GM12878 (cell line): ENCODE measurements at regions not wholly inside any gene's neighbourhood (a gene's known extent, or its start where the extent isn't known, plus 50 kb on each side); places are given as distances from the start of the nearest gene placed in this dataset.

Experiments used
- ATAC-seq: fragments of 200-7000 bp; cut with Tn5 transposase; 3 replicates; pipeline ENCODE4 v1.9.1; 2020; ENCODE audit warnings: mild to moderate bottlenecking, moderate library complexity
- BruUV-seq: library from RNA; stranded (reverse); fragments of 400-500 nt; replicated peaks from 2 replicates; lab custom pipeline; 2021; lab: Mats Ljungman, UMichigan
- CTCF ChIA-PET: fragments of 300-600 bp; sonication (Branson Sonifier 250); formaldehyde crosslinking; extraction: SDS; loops from one replicate; lab custom pipeline; 2021; ENCODE audit warnings: inconsistent platforms; lab: Yijun Ruan, JAX
- POLR2A ChIA-PET: fragments of 350-600 bp; formaldehyde crosslinking; extraction: SDS; loops from one replicate; lab custom pipeline; 2021; ENCODE audit warnings: inconsistent platforms; lab: Charles Lee
- RAD21 ChIA-PET: fragments of 300-600 bp; sonication (Branson Sonifier 250); formaldehyde crosslinking; loops from one replicate; lab custom pipeline; 2023; ENCODE audit warnings: antibody characterized with exemption; ENCODE audit not compliant: unreplicated experiment; lab: Charles Lee
- SMC1A ChIA-PET: fragments of 300-600 bp; sonication (Branson Sonifier 250); formaldehyde crosslinking; loops from one replicate; lab custom pipeline; 2023; ENCODE audit not compliant: unreplicated experiment, uncharacterized antibody; lab: Charles Lee
- DNase-seq: peaks from one replicate; pipeline ENCODE4 v3.0.0-alpha.2; 2011; ENCODE audit warnings: low read depth, low spot score
- FAIRE-seq: peaks from 3 replicates; lab custom pipeline; 2011; peaks lifted over from hg19 to GRCh38; lab: Jason Lieb, UNC
- H2AFZ ChIP-seq: 2 replicates; pipeline ENCODE4 v1.6.0; 2011; ENCODE audit warnings: low read depth, low read length, control low read depth; ENCODE audit not compliant: control insufficient read depth
- H3K27ac ChIP-seq: 2 replicates; pipeline ENCODE4 v1.5.1; 2011; ENCODE audit warnings: control low read depth; ENCODE audit not compliant: control insufficient read depth, insufficient read depth
- H3K27me3 ChIP-seq, 2 experiments: replicated peaks in 1 of 2; 2 replicates each; pipeline versions ENCODE4 v1.6.0 to v1.6.1; 2011; ENCODE audit warnings: low read length in 1 of 2; ENCODE audit not compliant: control insufficient read depth in 2 of 2, insufficient read depth in 2 of 2
- H3K36me3 ChIP-seq, 2 experiments: 2 replicates each; pipeline ENCODE4 v1.5.1; 2011; ENCODE audit warnings: low read length in 1 of 2; ENCODE audit not compliant: control insufficient read depth in 2 of 2, insufficient read depth in 2 of 2
- H3K4me1 ChIP-seq: 2 replicates; pipeline ENCODE4 v1.6.1; 2011; ENCODE audit warnings: mild to moderate bottlenecking, low read length, moderate library complexity, mixed read lengths; ENCODE audit not compliant: control insufficient read depth, insufficient read depth
- H3K4me2 ChIP-seq: 2 replicates; pipeline ENCODE4 v1.6.0; 2011; ENCODE audit warnings: control low read depth; ENCODE audit not compliant: control insufficient read depth, insufficient read depth
- H3K4me3 ChIP-seq: fragments of 200-600 bp; sonication (generic); 2 replicates; pipeline ENCODE4 v1.5.1; 2016
- H3K79me2 ChIP-seq: 2 replicates; pipeline ENCODE4 v1.6.0; 2011; ENCODE audit warnings: low read length; ENCODE audit not compliant: control insufficient read depth, insufficient read depth
- H3K9ac ChIP-seq: 2 replicates; pipeline ENCODE4 v1.8.0; 2011; ENCODE audit warnings: low read length, control low read depth, mixed read lengths; ENCODE audit not compliant: control insufficient read depth, insufficient read depth
- H3K9me3 ChIP-seq: replicated peaks from 3 replicates; pipeline ENCODE4 v1.5.1; 2011; ENCODE audit warnings: mild to moderate bottlenecking, low read length; ENCODE audit not compliant: control insufficient read depth, insufficient read depth
- H4K20me1 ChIP-seq: 2 replicates; pipeline ENCODE4 v1.6.0; 2011; ENCODE audit not compliant: control insufficient read depth, insufficient read depth
- BCL11A ChIP-seq: IDR thresholded peaks from 2 replicates; pipeline ENCODE4 v1.6.1; 2011; ENCODE audit warnings: low read depth, low read length
- CEBPZ ChIP-seq: fragments of 150-350 bp; IDR thresholded peaks from 2 replicates; pipeline ENCODE4 v1.6.1; 2016; ENCODE audit warnings: low read depth, low read length
- DPF2 ChIP-seq: fragments of 450-650 bp; IDR thresholded peaks from 2 replicates; pipeline ENCODE4 v1.6.1; 2017; ENCODE audit warnings: mild to moderate bottlenecking
- EZH2 ChIP-seq: IDR thresholded peaks from 2 replicates; pipeline ENCODE4 v1.6.1; 2012; ENCODE audit warnings: low read depth, mild to moderate bottlenecking, control low read depth, inconsistent platforms, low read length, borderline replicate concordance; ENCODE audit not compliant: control insufficient read depth
- IRF4 ChIP-seq: IDR thresholded peaks from 2 replicates; pipeline ENCODE4 v1.6.1; 2011; ENCODE audit warnings: low read depth, low read length
- IRF5 ChIP-seq: fragments of 450-650 bp; IDR thresholded peaks from 2 replicates; pipeline ENCODE4 v1.6.1; 2017; ENCODE audit warnings: borderline replicate concordance
- MTA3 ChIP-seq: IDR thresholded peaks from 2 replicates; pipeline ENCODE4 v1.6.1; 2012; ENCODE audit warnings: low read length, inconsistent platforms, borderline replicate concordance
- MXI1 ChIP-seq: fragments of 150-350 bp; IDR thresholded peaks from 2 replicates; pipeline ENCODE4 v1.6.1; 2011; ENCODE audit warnings: low read depth, mild to moderate bottlenecking, inconsistent platforms, low read length, improper control_type of control experiment
- NBN ChIP-seq: fragments of 450-650 bp; IDR thresholded peaks from 2 replicates; pipeline ENCODE4 v1.6.1; 2016
- NFIC ChIP-seq: IDR thresholded peaks from 2 replicates; pipeline ENCODE4 v1.6.1; 2012; ENCODE audit warnings: low read depth, mild to moderate bottlenecking, inconsistent platforms, low read length, moderate library complexity
- NR2F1 ChIP-seq: fragments of 450-650 bp; conservative IDR thresholded peaks from 2 replicates; pipeline ENCODE4 v1.6.1; 2017; ENCODE audit warnings: mild to moderate bottlenecking
- PAX8 ChIP-seq: fragments of 450-650 bp; IDR thresholded peaks from 2 replicates; pipeline ENCODE4 v1.6.1; 2017; ENCODE audit warnings: mild to moderate bottlenecking, moderate library complexity
- PBX3 ChIP-seq: IDR thresholded peaks from 2 replicates; pipeline ENCODE4 v1.6.1; 2011; ENCODE audit warnings: mild to moderate bottlenecking, low read depth, low read length, moderate library complexity; ENCODE audit not compliant: insufficient replicate concordance
- POLR2AphosphoS2 ChIP-seq: IDR thresholded peaks from 2 replicates; pipeline ENCODE4 v1.6.1; 2011; ENCODE audit warnings: low read depth, mild to moderate bottlenecking, low read length, improper control_type of control experiment, moderate library complexity
- POLR2AphosphoS5 ChIP-seq: IDR thresholded peaks from 2 replicates; pipeline ENCODE4 v1.6.1; 2011; ENCODE audit warnings: mild to moderate bottlenecking, low read length, inconsistent platforms
- RUNX3 ChIP-seq: IDR thresholded peaks from 2 replicates; pipeline ENCODE4 v1.6.1; 2012; ENCODE audit warnings: low read length, inconsistent platforms
- SMARCA5 ChIP-seq: fragments of 450-650 bp; IDR thresholded peaks from 2 replicates; pipeline ENCODE4 v1.6.1; 2017; ENCODE audit warnings: mild to moderate bottlenecking
- STAT3 ChIP-seq: IDR thresholded peaks from 2 replicates; pipeline ENCODE4 v1.6.1; 2011; ENCODE audit warnings: low read depth, low read length, improper control_type of control experiment
- WGBS: methylation state at CpG from one replicate; pipeline ENCODE4 v1.1.6; 2016; ENCODE audit warnings: low lambda C conversion rate; ENCODE audit not compliant: insufficient replicate concordance, insufficient coverage; ENCODE audit errors: missing lambda C conversion rate; 5-methylcytosine and 5-hydroxymethylcytosine counted together
- in situ Hi-C: fragments of 300-500 bp; cut with MboI; formaldehyde crosslinking; loops from 9 replicates; pipeline ENCODE4 v1.14.3; 2018; ENCODE audit warnings: mixed read lengths
- intact Hi-C: fragments of 100-400 bp; cut with micrococcal nuclease; formaldehyde crosslinking; loops from one replicate; pipeline ENCODE4 v1.14.2; 2022; ENCODE audit not compliant: unreplicated experiment

- TF ChIP-seq DPF2 (no peak), NFIC (no peak), NBN (0 out of 2 replicates have a peak, but pooled peaks have one; percentile 17), PBX3 (no peak), MXI1 (no peak), IRF5 (no peak)
These were observed 390.0 kb downstream of the AEBP2 start (continued) for GRCh38 chr12:19829100-19829853.

GRCh38 chr12:19830446-19830845 is 391.2 kb downstream of the AEBP2 start:
- Histone ChIP-seq H3K27me3 (no peaks in the 10 kb centered on the region), H3K4me3 (no peak overlapping the region), H3K27ac (no peak overlapping the region), H3K4me2 (no peak overlapping the region), H2AFZ (no peak overlapping the region), H3K36me3 (no peaks in the 10 kb centered on the region), H3K9me3 (peaks cover 1% of the 10 kb centered on the region; the same call in 1 of the 3 replicates), H3K4me1 (no peaks in the 10 kb centered on the region), H3K9ac (no peak overlapping the region), H4K20me1 (no peaks in the 10 kb centered on the region), H3K79me2 (no peaks in the 10 kb centered on the region)
- ChIA-PET CTCF (interaction anchor here (1.1 kb wide), 1 partner anchor 91 kb away, joined by 4 read pairs; no protein-coding TSS in a partner anchor), SMC1A (interaction anchor here (0.9 to 1.0 kb wide), 3 partner anchors 64 to 92 kb away, joined by 3 read pairs; no protein-coding TSS in a partner anchor), RAD21 (interaction anchor here (1.3 to 2.4 kb wide), 2 partner anchors 9 to 64 kb away, joined by 3 to 6 read pairs; no protein-coding TSS in a partner anchor), POLR2A (interaction anchor here (1.2 kb wide), 1 partner anchor 12 kb away, joined by 3 read pairs; no protein-coding TSS in a partner anchor)
- in situ Hi-C loops (no loop called here), intact Hi-C loops (loop anchor here (2.0 to 5.0 kb wide), 2 partner anchors 30 to 73 kb away; no protein-coding TSS in a partner anchor)
- ATAC-seq (peak; percentile 65), FAIRE-seq (no peak), DNase-seq (no peak)
- 38% methylated on average over 2 of the region's 2 CpGs for WGBS
- BruUV-seq, result no TSS peak
- TF ChIP-seq NR2F1, result peak; percentile 96
- no peak for TF ChIP-seq POLR2AphosphoS2
- TF ChIP-seq DPF2, result no peak
- no peak for TF ChIP-seq SMARCA5
- peak; percentile 45; the same call in 1 of the 2 replicates for TF ChIP-seq BCL11A
- TF ChIP-seq MTA3, result no peak
- no peak for TF ChIP-seq CEBPZ
- TF ChIP-seq RUNX3, result peak; percentile 44; the same call in 1 of the 2 replicates
- TF ChIP-seq POLR2AphosphoS5, result no peak
- peak; percentile 53; the same call in 1 of the 2 replicates for TF ChIP-seq IRF4
- TF ChIP-seq PAX8, result no peak
- TF ChIP-seq EZH2, result no peak
- no peak for TF ChIP-seq STAT3
